DND-41 (cell line): ENCODE measurements at regions not wholly inside any gene's neighbourhood (a gene's known extent, or its start where the extent isn't known, plus 50 kb on each side); places are given as distances from the start of the nearest gene placed in this dataset.
A peak's percentile ranks its signal among the peaks of the same experiment; 100 is the strongest.

Experiments
- ATAC-seq: fragments of 200-7000 bp; cut with Tn5 transposase; 3 replicates; pipeline ENCODE4 v1.9.1; 2021; ENCODE audit warnings: low read depth; ENCODE audit not compliant: insufficient read depth
- DNase-seq: peaks from one replicate; pipeline ENCODE4 v3.0.0-alpha.2; 2020
- H2AFZ ChIP-seq: 2 replicates; pipeline ENCODE4 v1.6.0; 2012; ENCODE audit warnings: low read depth, low read length
- H3K27ac ChIP-seq: 2 replicates; pipeline ENCODE4 v1.5.1; 2012; ENCODE audit warnings: low read length, inconsistent platforms
- H3K27me3 ChIP-seq: fragments of 200-600 bp; sonication (generic); 2 replicates; pipeline ENCODE4 v1.6.0; 2012; ENCODE audit warnings: low read length, mild to moderate bottlenecking, inconsistent platforms; ENCODE audit not compliant: insufficient read depth, poor library complexity
- H3K36me3 ChIP-seq: 2 replicates; pipeline ENCODE4 v1.5.1; 2012; ENCODE audit warnings: low read length, inconsistent platforms; ENCODE audit not compliant: insufficient read depth
- H3K4me1 ChIP-seq: 2 replicates; pipeline ENCODE4 v1.5.1; 2012; ENCODE audit warnings: mild to moderate bottlenecking, low read length; ENCODE audit not compliant: insufficient read depth
- H3K4me2 ChIP-seq: 2 replicates; pipeline ENCODE4 v1.6.0; 2012; ENCODE audit warnings: mild to moderate bottlenecking, moderate library complexity, low read length, inconsistent platforms; ENCODE audit not compliant: insufficient read depth
- H3K4me3 ChIP-seq, 2 experiments: fragments of 200-600 bp in 1 of 2; shearing (Covaris generic) in 1 of 2; 2 replicates each; pipeline ENCODE4 v1.5.1; 2012 to 2016; ENCODE audit warnings: inconsistent platforms in 2 of 2, low read length in 2 of 2, mild to moderate bottlenecking in 2 of 2, low read depth in 1 of 2, moderate library complexity in 1 of 2
- H3K79me2 ChIP-seq: 2 replicates; pipeline ENCODE4 v1.6.0; 2012; ENCODE audit warnings: low read length, inconsistent platforms; ENCODE audit not compliant: insufficient read depth
- H3K9ac ChIP-seq: 2 replicates; pipeline ENCODE4 v1.6.0; 2012; ENCODE audit warnings: low read depth, mild to moderate bottlenecking, inconsistent platforms, low read length, moderate library complexity
- H3K9me3 ChIP-seq: 2 replicates; pipeline ENCODE4 v1.5.1; 2012; ENCODE audit warnings: low read length, moderate library complexity, mild to moderate bottlenecking, inconsistent platforms; ENCODE audit not compliant: insufficient read depth, severe bottlenecking
- H4K20me1 ChIP-seq: 2 replicates; pipeline ENCODE4 v1.6.0; 2012; ENCODE audit warnings: low read length; ENCODE audit not compliant: insufficient read depth
- CTCF ChIP-seq: IDR thresholded peaks from 2 replicates; pipeline ENCODE4 v1.5.1; 2012; ENCODE audit warnings: borderline replicate concordance, low read length, moderate library complexity, mild to moderate bottlenecking; ENCODE audit not compliant: poor library complexity, severe bottlenecking; ENCODE audit errors: extremely low read depth
- EZH2 ChIP-seq: IDR thresholded peaks from 3 replicates; pipeline ENCODE4 v1.6.1; 2012; ENCODE audit warnings: borderline replicate concordance, low read depth, mild to moderate bottlenecking, moderate library complexity, low read length, inconsistent platforms; ENCODE audit not compliant: severe bottlenecking

DNA sequence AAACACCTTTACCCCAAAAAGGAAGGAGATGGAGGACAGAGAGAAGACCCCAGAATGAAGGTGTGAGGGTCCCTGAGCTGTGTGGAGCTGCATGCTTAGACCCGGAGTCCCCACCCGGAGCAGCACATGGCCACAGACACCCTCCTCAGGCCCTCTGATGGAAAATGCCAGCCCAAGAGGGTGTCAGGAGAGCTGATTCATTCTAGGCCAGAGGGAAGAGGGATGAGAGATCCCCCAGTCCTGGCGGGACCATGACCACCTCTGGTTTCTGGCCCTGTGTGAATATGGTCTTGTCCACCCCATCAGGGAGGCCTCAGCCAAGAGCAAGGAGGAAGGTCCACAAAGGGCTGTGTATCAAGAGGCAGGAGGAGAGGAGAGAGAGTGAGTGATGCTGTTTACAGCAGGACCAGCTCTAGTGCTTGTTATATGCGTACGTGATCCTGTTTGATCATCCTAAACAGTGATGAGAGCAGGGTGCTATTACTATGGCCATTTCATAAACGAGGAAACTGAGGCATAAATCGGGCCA lies 186.6 kb upstream of the HAAO start:
- Histone ChIP-seq H3K9ac (no peak overlapping the region), H3K27ac (no peak overlapping the region)
- no peak for DNase-seq

GRCh38 chr2:42978175-42978886 lies 185.9 kb upstream of the HAAO start:
- Histone ChIP-seq H3K4me1 (peaks cover 53% of the 10 kb centered on the region), H3K4me2 (no peak overlapping the region), H3K4me3 (no peak overlapping the region), H3K27me3 (no peaks in the 10 kb centered on the region), H2AFZ (no peak overlapping the region), H3K79me2 (peaks cover 3% of the 10 kb centered on the region; the same call in 1 of the 2 replicates), H3K9ac (no peak overlapping the region), H3K36me3 (no peaks in the 10 kb centered on the region), H3K9me3 (no peaks in the 10 kb centered on the region), H3K27ac (peak overlapping the region; percentile 58), H4K20me1 (no peaks in the 10 kb centered on the region)
- DNase-seq (no peak), ATAC-seq (no peak)
- TF ChIP-seq EZH2 (no peak), CTCF (no peak)

More for the DNA sequence above, 186.6 kb upstream of the HAAO start:
- Histone ChIP-seq H3K36me3 (no peaks in the 10 kb centered on the region), H3K27me3 (no peaks in the 10 kb centered on the region), H3K79me2 (peaks cover 3% of the 10 kb centered on the region; the same call in 1 of the 2 replicates), H3K9me3 (no peaks in the 10 kb centered on the region), H3K4me1 (peaks cover 49% of the 10 kb centered on the region), H4K20me1 (no peaks in the 10 kb centered on the region), H2AFZ (no peak overlapping the region), H3K4me2 (no peak overlapping the region), H3K4me3 (no peak overlapping the region)
- no peak for ATAC-seq
- TF ChIP-seq EZH2 (no peak), CTCF (no peak)

DNA sequence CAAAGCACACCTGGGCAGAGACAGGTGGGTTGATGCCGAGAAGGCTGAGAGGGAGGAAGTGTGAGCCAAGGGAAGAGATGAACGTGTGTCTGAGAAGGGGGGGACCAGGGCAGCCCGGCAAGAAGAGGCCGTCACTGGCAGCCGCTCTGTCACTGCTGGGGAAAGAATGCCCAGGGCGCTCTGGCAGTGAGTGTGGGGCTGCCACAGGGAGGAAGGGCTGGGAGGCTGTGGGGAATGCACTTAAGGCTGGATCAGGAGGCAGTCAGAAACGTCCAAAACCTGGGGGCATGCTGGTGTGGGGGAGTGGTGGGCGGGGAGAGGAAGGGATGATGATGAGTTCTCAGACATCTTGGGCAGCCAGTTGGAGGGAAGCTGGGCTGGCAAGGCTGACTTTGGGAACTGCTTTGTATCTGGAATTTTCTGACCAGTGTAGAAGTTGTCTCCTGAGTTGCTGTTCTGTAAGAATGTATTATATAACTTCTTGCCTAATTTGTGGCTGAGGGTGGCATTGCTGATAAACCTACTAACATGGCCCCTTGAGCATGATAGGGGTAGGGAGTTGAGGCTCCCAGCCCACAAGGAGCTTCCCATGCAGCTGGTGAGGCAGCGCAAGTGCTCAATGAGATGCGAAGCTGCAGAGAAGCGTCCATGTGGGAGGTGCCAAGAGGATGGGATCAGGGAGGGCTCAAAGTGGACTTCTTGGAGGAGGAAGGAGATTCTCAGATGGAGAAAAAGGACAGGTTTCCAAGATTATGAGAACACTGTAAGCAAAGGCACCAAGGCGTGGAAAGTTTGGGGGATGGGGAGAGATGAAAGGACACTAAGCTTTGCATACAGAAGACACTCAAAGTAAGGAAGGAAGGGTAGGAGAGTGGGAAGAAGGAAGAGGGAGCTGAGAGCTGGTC lies 185.1 kb upstream of the HAAO start:
- peaks cover 3% of the 10 kb centered on the region; the same call in 1 of the 2 replicates for H3K79me2 ChIP-seq
- H2AFZ ChIP-seq, result no peak overlapping the region
- peaks cover 58% of the 10 kb centered on the region for H3K4me1 ChIP-seq
- H4K20me1 ChIP-seq, result no peaks in the 10 kb centered on the region
- H3K36me3 ChIP-seq, result no peaks in the 10 kb centered on the region
- H3K27ac ChIP-seq, result peak overlapping the region; percentile 58
- ATAC-seq (no peak), DNase-seq (no peak)
- H3K9me3 ChIP-seq, result no peaks in the 10 kb centered on the region
- no peak overlapping the region for H3K9ac ChIP-seq
- TF ChIP-seq CTCF (no peak), EZH2 (no peak)
- no peak overlapping the region for H3K4me3 ChIP-seq
- H3K4me2 ChIP-seq, result no peak overlapping the region
- no peaks in the 10 kb centered on the region for H3K27me3 ChIP-seq
